Mesenteric fat pad (tissue), 1 donor: ENCODE measurements at regions not wholly inside any gene's neighbourhood (a gene's known extent, or its start where the extent isn't known, plus 50 kb on each side); places are given as distances from the start of the nearest gene placed in this dataset.
"Not testable (repeated sequence)": the region's sequence is repeated elsewhere in the genome, so short reads cannot be mapped to it uniquely, and the experiment has no call there.

ENCODE experiments used
- DNase-seq: peaks from one replicate; pipeline ENCODE4 v3.0.0-alpha.2; 2020; ENCODE audit warnings: low spot score
- donor health status: DM: yes; HTN: yes; CAD: no.

GRCh38 chr9:62874745-62875599 lies 1685.1 kb downstream of the SPATA31A7 start:
- DNase-seq: not testable (repeated sequence)

GRCh38 chr9:62877552-62877951 lies 1687.7 kb downstream of the SPATA31A7 start:
- DNase-seq: not testable (repeated sequence)

- DNase-seq: not testable (repeated sequence)
Observed at GRCh38 chr9:62877987-62878386, 1688.2 kb downstream of the SPATA31A7 start.

GRCh38 chr9:62880453-62880852 lies 1690.6 kb downstream of the SPATA31A7 start:
- DNase-seq: not testable (repeated sequence)

GRCh38 chr9:62880971-62881370 lies 1691.1 kb downstream of the SPATA31A7 start:
- not testable (repeated sequence) for DNase-seq

- DNase-seq: not testable (repeated sequence)
Observed at GRCh38 chr9:62881811-62882210, 1692.0 kb downstream of the SPATA31A7 start.

- DNase-seq: not testable (repeated sequence)
Observed at GRCh38 chr9:62882717-62883116, 1692.9 kb downstream of the SPATA31A7 start.

GRCh38 chr9:62896692-62897091 lies 1706.9 kb downstream of the SPATA31A7 start:
- DNase-seq: not testable (repeated sequence)

GRCh38 chr9:62897411-62898225 lies 1707.8 kb downstream of the SPATA31A7 start:
- DNase-seq: not testable (repeated sequence)

GRCh38 chr9:62899666-62900065 lies 1709.8 kb downstream of the SPATA31A7 start:
- DNase-seq: not testable (repeated sequence)

- DNase-seq: peak; percentile 81
Observed at GRCh38 chr9:62904061-62904460, 1714.2 kb downstream of the SPATA31A7 start.

GRCh38 chr9:62905722-62906121 lies 1715.9 kb downstream of the SPATA31A7 start:
- not testable (repeated sequence) for DNase-seq

GRCh38 chr9:62907866-62908265 lies 1718.0 kb downstream of the SPATA31A7 start:
- not testable (repeated sequence) for DNase-seq

- not testable (repeated sequence) for DNase-seq
Observed at GRCh38 chr9:62908271-62908670, 1718.4 kb downstream of the SPATA31A7 start.

GRCh38 chr9:62909447-62909846 lies 1719.6 kb downstream of the SPATA31A7 start:
- DNase-seq: not testable (repeated sequence)

GRCh38 chr9:62912278-62912677 lies 1722.4 kb downstream of the SPATA31A7 start:
- peak; percentile 14 for DNase-seq

- peak; percentile 64 for DNase-seq
Observed at GRCh38 chr9:62915168-62915567, 1725.3 kb downstream of the SPATA31A7 start.

GRCh38 chr9:62915661-62916060 lies 1725.8 kb downstream of the SPATA31A7 start:
- peak; percentile 5 for DNase-seq

GRCh38 chr9:62918648-62919385 lies 1729.0 kb downstream of the SPATA31A7 start:
- peak; percentile 60 for DNase-seq

- not testable (repeated sequence) for DNase-seq
Observed at GRCh38 chr9:62931484-62931883, 1741.6 kb downstream of the SPATA31A7 start.

- DNase-seq: not testable (repeated sequence)
Observed at GRCh38 chr9:62952840-62953239, 1763.0 kb downstream of the SPATA31A7 start.
